GM21528 (cell line): ENCODE measurements at regions not wholly inside any gene's neighbourhood (a gene's known extent, or its start where the extent isn't known, plus 50 kb on each side); places are given as distances from the start of the nearest gene placed in this dataset.
"Not testable (repeated sequence)": the region's sequence is repeated elsewhere in the genome, so short reads cannot be mapped to it uniquely, and the experiment has no call there.

Source experiments
- ATAC-seq: cut with Tn5 transposase; IDR thresholded peaks from one replicate; pipeline ENCODE4 v1.9.1; 2021; ENCODE audit warnings: mild to moderate bottlenecking, moderate library complexity; ENCODE audit not compliant: unreplicated experiment, low FRiP score

DNA sequence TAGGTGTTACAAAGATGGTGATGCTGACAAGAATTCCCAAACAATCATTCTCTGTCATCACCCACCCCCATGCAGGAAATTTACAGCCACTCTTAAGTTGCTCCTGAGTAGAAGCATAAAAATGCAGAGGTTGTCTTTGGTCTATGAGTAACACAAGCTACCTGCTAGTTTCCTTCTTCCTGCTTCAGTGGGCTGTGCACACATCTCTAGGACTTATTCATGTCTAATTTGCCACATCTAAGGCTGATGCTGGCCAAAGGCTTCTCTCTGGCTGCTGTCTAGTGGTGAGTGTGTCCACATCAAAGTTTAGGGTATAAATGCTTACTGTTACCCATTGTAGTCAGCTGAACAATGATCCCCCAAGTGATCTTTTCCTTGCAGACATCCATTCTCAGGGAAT is 662.5 kb downstream of the TYW1 start:
- ATAC-seq = no peak

DNA sequence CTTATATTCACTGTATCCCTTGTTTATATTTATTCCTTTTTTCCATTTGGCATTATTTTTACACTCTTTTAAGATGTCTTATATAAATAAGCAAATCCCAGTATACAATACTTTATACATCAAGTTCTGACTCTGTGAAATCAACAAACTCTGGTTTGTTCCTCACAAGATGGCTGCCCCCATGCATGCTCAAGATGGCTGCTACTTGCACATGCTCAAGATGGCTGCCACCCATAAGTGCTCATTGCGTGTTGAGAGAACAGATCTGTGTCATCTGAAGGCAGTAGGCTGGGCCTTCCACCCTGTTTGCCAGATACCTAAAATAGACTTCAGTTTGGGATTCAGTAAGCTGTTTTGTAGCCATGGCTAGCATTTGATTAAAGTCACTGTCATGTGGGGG is 666.2 kb downstream of the TYW1 start:
- ATAC-seq = no peak

DNA sequence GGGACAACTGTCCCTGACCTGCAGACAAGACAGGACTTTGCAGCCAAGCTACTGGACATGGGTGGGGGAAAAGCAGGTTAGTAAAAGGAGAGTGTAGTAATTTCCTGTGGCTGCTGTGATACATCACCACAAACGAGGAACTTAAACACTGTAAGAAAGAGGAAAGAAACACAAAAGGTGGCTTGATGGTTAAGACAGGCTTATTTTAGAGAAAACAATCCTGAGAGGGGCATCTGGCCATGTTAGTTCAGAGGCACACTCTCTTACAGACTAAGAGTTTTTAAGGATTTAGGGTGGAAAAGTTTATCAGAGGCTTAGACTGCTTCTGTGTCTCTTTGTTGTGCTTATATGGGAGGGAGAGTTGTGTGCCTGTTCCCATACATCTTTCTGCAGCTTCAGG is 667.0 kb downstream of the TYW1 start:
- ATAC-seq = no peak

DNA sequence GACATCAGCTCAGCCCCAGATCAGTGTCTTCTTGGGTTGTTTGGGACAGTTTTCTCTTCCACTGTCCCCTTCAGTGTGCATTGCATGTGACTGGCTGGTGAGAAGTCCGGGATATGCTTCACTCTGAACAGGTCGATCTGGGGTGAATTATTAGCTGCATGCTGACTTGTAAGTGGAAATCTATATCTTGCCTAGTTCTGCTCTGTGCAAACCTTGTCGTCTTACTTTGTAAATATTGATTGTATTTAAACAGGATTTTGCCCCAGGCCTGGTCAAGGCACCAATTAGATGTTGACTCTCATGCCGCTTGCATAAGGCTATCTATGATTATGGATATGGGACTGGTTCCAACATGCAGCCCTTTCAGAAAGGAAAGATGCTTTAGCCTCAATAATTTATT is 669.7 kb downstream of the TYW1 start:
- not testable (repeated sequence) for ATAC-seq

DNA sequence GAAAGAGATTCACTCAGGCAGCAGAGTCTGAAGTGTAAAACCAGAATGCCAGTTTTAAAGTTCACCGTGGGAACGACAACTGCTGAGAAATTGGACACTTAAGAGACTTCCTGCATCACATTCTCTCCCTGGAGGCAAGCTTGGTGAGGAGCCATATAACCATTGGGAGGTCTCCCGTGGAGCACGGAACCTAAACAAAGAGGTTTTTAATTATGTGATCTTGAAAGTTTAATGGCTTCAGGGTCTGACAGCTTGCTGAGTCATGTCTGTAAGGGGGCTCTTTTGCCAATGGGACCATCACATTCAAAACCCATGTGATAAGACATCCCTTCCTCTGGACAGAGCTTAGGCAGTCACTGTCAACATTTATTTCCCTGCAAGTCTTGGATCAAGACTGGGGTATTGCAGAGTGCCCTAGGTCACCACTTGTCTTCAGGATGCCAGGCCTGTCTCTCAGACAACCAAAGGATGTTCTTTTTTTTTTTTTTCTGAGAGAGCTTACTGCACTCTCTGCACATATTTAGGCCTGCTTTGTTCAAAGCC is 674.4 kb downstream of the TYW1 start:
- ATAC-seq = no peak

DNA sequence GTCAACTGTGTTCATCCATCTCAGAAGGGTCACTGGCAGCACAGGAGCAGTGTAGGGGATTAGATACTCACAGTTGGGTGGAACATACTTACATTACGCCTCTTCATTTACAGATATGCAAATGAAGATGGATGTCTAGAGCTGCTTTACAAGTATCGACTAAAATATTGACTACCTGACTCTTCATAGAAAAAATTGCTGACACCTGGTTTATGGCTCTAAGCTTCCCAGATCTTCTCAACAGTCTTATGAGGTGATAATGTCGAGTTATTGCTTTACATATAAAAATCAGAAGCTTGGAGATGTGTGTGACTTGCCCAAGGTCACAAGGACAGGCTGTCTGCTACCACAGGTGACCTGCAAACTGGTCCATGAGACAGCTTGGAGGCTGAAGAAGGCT is 677.2 kb downstream of the TYW1 start:
- ATAC-seq = no peak

DNA sequence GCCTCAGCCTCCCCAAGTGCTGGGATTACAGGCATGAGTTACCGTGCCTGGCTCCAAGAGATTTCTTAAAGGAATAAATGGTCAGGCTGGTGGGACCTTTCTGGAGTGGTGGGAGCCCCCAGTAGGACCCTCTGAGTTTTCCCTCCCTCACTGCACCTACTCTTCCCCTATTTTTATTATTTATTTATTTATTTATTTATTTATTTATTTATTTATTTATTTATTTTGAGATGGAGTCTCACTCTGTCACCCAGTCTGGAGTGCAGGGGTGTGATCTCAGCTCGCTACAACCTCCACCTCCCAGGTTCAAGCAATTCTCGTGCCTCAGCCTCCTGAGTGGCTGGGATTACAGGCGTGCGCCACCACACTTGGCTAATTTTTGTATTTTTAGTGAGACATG is 678.2 kb downstream of the TYW1 start:
- not testable (repeated sequence) for ATAC-seq

DNA sequence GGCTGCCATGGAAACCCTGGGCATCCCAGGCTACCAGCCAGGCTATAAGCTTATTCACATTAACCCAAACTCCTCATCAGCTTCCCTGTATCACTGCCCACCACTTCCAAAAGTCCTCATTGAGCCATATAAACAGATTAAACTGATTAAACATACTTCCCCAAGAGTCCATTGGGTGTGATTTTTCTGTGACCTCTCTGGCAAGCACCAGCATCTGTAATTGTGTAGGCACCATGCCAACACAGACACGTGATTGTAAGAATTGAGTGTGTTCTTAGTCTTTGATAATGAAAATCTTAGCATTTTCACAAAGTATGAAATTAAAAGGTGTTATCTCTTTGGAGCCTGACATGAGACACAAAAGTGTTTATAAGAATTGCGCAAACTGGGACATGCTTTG is 679.3 kb downstream of the TYW1 start:
- no peak for ATAC-seq

DNA sequence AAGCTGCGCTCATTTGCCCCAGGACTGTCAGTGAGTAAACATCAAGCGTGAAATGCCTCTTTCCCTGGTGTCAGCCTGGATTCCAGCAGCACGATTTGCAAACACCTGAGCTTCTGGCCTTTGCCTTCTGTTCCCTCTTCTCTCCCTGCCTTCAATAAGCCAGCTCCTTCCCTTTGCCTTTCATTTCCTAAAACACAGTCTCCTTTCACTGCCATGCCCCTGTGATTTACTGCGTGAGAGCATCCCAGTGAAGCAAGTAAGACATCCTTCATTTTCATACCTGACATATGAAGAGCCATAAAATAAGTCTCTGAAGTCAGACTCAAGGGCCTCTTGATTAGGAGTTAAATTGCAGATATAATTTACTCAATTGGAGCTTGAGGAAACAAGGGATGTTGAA is 681.8 kb downstream of the TYW1 start:
- no peak for ATAC-seq

DNA sequence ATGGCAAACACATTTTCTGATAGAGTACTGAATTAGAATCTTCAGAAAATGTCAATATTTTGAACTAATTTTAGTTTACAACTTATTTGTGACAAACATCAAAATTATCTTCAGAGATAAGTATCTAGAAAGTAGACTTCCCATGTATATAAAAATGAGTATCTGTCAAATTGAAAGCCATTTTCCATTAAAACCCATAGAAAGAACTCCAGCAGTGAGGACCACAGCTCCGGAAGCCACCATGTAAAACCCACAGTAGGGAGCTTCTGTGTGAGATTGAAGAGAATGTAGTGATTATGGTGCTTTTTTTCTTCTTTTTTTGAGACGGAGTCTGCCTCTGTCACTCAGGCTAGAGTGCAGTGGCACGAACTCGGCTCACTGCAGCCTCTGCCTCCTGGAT is 687.0 kb downstream of the TYW1 start:
- ATAC-seq = no peak

DNA sequence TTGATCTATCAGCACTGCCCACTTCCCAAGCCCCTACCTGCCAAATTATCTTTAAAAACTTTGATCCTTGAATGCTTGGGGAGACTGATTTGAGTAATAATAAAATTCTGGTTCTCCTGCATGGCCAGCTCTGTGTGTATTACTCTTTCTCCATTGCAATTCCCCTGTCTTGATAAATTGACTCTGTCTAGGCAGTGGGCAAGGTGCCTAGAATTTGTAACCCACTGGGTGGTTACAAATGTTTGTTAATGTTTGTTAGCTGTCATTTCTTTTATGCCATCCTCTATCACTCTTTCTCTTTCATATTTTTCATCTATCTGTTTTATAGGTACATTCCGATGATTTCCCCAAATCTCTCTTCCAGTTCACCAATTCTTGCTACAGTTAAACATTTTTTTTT is 694.1 kb downstream of the TYW1 start:
- ATAC-seq = no peak

DNA sequence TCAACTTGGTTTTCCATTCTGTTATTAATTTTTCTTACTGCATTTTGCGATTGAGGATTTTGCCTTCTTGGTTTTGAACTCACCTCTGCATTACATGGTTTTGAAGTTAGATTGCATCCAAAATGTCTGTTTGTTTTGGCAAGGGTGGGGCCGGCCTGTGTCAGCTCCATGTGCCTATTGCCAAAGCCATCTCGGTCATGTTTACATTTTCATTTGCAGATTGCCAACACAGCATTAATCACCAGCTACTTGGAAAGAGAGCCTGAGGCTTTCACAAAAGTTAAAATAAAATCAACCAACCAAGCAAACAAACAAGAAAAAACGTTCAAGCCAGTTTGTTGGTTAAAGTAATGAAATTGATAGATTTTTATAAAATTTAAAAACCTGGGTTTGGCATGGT is 695.8 kb downstream of the TYW1 start:
- no peak for ATAC-seq

DNA sequence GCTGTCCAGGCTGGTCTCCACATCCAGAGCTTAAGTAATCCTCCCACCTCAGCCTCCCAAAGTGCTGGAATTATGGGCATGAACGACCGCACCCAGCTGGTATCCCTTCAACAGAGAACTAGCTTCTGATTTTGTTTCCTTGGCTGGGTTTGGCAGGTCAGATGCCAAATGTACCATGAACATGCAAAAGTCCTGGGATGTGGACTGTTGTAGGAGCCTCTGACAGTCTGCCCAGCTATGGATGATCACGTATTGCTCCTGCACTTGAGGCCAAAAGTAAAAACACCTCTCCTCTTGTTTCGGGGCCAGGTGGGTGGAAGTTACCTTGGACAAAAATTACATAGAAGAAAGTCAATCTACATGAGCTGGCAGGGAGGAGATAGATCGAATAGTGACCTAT is 699.5 kb downstream of the TYW1 start:
- no peak for ATAC-seq

DNA sequence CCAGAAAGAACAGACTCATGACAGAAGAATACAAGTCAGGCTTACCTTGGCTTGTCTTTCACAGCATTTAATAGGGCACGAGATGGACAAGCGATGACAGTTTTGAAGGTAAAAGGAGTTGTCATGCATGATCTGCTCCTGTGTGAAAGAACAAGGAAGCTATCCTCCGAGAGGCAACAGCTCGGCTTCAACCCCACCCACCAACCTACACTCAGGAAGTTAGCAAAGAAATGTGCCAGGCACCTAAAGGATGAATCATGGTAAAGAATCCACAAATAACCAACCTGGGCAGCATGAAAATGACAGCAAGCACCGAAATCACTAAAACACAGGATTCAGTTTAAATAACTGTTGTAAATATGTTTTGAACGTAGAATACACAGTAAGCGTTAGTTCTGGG is 700.2 kb downstream of the TYW1 start:
- ATAC-seq = no peak

DNA sequence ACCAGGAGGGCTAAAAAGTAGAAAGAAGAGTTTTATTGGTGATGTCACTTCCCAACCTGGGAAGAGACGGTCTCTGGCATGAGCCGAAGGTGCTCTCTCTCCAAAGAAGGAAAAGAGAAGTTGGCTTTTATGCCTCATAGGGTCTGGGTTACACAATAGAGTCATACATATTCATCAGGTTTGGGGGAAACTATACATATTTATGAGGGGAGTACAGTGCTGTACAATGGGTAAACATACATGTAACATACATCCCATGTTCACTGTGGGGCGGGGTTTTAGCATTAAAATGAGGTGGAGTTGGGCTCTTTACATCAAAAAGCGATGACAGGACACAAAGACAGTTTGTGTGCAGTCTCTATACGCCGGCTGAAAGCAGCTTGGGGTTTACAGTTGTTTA is 701.7 kb downstream of the TYW1 start:
- ATAC-seq = no peak

DNA sequence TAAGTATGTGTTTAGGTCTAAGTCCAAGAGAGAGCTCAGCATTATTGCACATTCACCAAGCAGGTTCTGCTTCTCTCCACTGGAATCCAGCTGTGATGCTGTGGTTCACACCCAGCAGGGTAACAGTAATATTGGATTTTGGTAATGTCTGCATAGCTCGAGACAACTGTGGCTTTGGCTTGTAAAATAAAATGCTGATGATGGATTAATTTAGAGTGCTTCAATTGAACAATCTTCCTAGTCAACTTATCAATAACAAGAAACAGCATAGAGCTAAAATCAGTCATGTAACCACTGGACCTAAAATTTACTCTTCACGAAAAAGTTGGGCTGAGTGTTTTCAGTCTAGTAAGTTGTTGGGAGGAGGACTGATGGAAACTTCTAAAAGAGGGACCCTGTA is 709.2 kb downstream of the TYW1 start:
- ATAC-seq = no peak

DNA sequence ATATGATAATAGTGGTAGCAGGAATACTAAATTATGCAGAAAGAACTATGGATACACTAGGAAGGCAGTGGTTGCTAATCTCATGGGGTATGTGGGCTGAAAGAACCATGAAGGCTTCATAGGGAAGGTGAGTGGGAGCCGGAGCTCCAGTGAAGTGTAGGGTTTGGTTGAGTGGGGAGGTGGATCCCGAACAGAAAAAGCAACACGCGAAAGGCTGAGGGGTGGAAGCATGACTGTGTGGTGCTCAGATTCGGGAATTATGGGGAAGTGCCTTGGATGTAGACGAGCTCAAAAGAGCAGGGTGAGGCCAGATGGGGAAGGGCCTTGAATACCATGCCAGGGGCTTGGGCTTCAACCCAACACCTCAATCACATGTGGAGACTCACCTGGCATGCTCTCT is 715.1 kb downstream of the TYW1 start:
- ATAC-seq = no peak

DNA sequence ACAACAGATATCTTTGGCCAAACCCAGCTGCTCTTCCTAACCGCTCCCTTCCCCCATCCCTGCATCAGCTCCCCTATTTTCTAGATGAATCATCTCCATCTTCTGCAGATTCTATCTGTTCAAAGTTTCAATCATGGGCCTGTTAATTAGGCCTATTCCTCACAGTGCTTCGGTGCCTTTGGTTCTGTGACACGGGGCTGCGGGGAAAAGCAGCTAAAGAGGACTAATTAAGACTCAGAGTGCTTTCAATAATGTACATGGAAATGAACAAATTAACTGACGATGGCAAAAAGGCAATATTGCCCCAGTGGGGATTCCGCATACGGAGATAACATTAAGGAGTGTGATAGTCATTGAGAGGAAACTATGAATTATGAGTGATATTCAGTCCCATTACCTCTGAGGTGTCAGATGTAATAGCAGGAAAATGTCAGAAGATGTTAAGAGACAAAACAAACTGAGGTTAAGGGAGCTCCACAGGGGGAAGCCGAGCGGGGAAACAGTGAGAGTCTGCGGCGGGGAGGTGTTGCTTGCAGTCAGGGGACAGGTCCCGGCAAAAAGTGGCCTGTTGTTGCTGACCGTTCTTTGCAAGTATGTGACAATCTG is 716.9 kb downstream of the TYW1 start:
- ATAC-seq = no peak

DNA sequence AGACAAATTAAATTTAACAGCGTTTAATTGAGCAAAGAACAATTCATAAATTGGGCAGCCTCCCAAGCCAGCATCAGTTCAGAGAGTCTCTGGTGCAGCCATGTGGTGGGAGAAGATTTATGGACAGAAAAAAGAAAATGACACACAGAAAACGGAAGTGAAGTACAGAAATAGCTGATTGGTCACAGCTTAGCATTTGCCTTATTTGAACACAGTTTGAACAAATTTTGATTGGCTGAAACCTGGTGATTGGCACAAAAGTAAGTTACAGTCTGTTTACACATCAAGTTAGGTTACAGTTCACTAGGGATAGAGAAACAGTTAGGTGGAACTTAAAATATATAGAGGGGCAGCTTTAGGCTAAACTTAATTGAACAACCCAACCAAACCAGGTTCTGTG is 720.1 kb downstream of the TYW1 start:
- ATAC-seq = no peak

DNA sequence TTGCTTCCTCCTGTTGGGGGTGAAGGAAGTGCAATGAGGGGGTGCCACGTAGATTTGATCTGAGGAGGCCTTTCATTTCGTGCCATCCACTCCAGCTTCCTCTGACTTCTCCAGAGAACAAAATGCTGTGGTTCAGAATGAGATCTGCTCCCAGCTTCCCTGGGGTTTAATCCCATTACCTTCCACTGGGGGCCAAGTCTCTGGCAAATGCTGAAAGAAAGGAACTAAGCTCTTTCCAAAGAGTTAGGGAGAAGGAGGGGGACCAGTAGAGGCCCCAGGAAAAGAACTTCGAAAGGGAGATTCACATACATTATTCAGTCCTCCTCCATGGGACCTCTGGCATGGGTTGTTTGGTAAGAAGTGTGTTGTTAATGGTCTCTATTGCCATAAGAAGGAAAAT is 727.0 kb downstream of the TYW1 start:
- ATAC-seq = no peak

DNA sequence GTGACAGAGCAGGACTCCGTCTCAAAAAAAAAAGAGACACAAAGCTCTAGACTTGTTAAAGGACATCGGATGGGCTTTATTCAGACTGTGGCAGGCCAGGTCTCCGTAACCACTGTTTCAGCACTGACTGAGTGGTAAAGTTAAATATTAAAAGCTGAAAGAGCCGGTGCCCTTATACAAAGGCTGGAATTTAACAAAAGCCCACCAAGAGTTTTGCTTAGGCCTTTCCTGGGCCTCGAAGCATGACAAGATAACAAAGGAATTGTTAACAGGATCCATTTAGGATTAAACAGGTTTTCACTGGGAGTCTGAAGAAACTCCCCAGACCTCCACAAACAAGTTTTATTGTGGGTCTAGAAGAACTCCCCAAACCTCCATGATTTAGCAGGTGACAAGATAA is 727.8 kb downstream of the TYW1 start:
- ATAC-seq = no peak

DNA sequence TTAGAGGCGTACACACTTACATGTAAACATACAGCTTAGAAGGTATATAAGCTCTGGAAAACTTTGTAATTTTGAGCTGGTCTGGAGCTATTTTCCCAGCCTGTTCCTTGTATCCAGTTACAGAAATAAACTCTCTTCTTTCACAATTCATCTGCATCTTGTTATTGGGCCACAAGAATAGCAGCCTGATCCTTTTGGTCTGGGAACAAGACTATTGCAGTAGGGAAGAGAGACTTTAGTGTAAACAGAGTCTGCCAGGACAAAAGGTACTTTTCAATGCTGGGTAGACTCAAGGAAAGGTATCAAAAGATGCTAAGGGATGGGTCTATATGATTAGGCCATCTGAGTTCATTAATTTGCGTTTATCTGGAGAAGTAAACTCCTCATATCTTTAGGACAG is 728.3 kb downstream of the TYW1 start:
- no peak for ATAC-seq

DNA sequence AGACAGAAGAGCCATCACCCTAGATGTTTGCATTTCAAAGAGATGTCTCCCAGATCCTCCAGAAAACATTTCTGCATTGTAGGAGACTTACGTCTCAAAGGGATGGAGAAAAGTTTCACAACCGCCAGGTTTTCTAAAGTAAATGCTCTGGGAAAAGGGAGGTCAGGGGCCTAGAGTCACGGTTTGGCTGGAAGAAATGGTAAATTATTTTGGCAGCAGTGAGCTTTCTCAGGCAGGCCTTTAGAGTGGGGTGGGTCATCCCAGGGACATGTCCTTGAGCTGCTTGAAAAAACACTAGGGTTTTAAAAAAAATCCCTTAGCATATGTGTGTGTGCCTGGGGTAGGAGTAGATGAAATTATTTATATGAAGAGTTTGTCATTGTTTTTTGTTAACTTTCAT is 728.8 kb downstream of the TYW1 start:
- ATAC-seq = no peak
